IMR-90 (cell line): ENCODE measurements at regions not wholly inside any gene's neighbourhood (a gene's known extent, or its start where the extent isn't known, plus 50 kb on each side); places are given as distances from the start of the nearest gene placed in this dataset.

Source experiments
- ATAC-seq: fragments of 200-7000 bp; cut with Tn5 transposase; 2 replicates; pipeline ENCODE4 v1.9.1; 2020; ENCODE audit warnings: low read depth, mild to moderate bottlenecking, moderate library complexity
- BruUV-seq: library from RNA; stranded (reverse); fragments of 400-500 nt; replicated peaks from 2 replicates; lab custom pipeline; 2021; lab: Mats Ljungman, UMichigan
- CTCF ChIA-PET: fragments of 300-600 bp; formaldehyde crosslinking; extraction: SDS; loops from one replicate; lab custom pipeline; 2021; ENCODE audit warnings: antibody characterized with exemption; lab: Yijun Ruan, JAX
- POLR2A ChIA-PET: fragments of 300-600 bp; sonication (Branson Sonifier 250); formaldehyde crosslinking; loops from one replicate; lab custom pipeline; 2022; ENCODE audit warnings: antibody characterized with exemption; ENCODE audit not compliant: unreplicated experiment; lab: Charles Lee
- DNase-seq: peaks from one replicate; pipeline ENCODE4 v3.0.0; 2013
- H2AFZ ChIP-seq: replicated peaks from 2 replicates; pipeline ENCODE3; 2013; ENCODE audit warnings: low read length, mild to moderate bottlenecking; ENCODE audit not compliant: poor library complexity
- H2AK5ac ChIP-seq: 2 replicates; pipeline ENCODE4 v1.6.1; 2013; ENCODE audit warnings: low read depth, low read length, inconsistent platforms
- H2AK9ac ChIP-seq: replicated peaks from 2 replicates; pipeline ENCODE3; 2013; ENCODE audit warnings: mild to moderate bottlenecking, low read depth, low read length, moderate library complexity; ENCODE audit not compliant: poor library complexity
- H2BK120ac ChIP-seq: 2 replicates; pipeline ENCODE4 v1.6.1; 2013; ENCODE audit warnings: low read depth, low read length, inconsistent platforms
- H2BK15ac ChIP-seq: 3 replicates; pipeline ENCODE4 v1.6.1; 2013; ENCODE audit warnings: low read depth, low read length, inconsistent platforms
- H2BK20ac ChIP-seq: 2 replicates; pipeline ENCODE4 v1.6.1; 2013; ENCODE audit warnings: low read depth, mild to moderate bottlenecking, inconsistent platforms, low read length, moderate library complexity
- H2BK5ac ChIP-seq: 2 replicates; pipeline ENCODE4 v1.6.1; 2013; ENCODE audit warnings: mild to moderate bottlenecking, low read depth, low read length, inconsistent platforms; ENCODE audit not compliant: poor library complexity, severe bottlenecking
- H3K14ac ChIP-seq: replicated peaks from 2 replicates; pipeline ENCODE4 v1.6.1; 2013; ENCODE audit warnings: low read depth, low read length, inconsistent platforms
- H3K18ac ChIP-seq: 2 replicates; pipeline ENCODE4 v1.6.1; 2013; ENCODE audit warnings: low read depth, low read length, control low read depth
- H3K23ac ChIP-seq: 2 replicates; pipeline ENCODE4 v1.6.1; 2013; ENCODE audit warnings: low read depth, low read length, inconsistent platforms
- H3K27ac ChIP-seq: 2 replicates; pipeline ENCODE4 v1.5.1; 2013; ENCODE audit warnings: mild to moderate bottlenecking, control low read depth, low read length; ENCODE audit not compliant: insufficient read depth
- H3K27me3 ChIP-seq: 2 replicates; pipeline ENCODE4 v1.6.1; 2013; ENCODE audit warnings: low read length; ENCODE audit not compliant: control insufficient read depth, insufficient read depth
- H3K36me3 ChIP-seq: 2 replicates; pipeline ENCODE4 v1.6.1; 2013; ENCODE audit warnings: low read length, mixed read lengths; ENCODE audit not compliant: control insufficient read depth, insufficient read depth
- H3K4ac ChIP-seq: 2 replicates; pipeline ENCODE4 v1.6.1; 2013; ENCODE audit warnings: low read depth, low read length, inconsistent platforms
- H3K4me1 ChIP-seq: 2 replicates; pipeline ENCODE4 v1.6.1; 2013; ENCODE audit warnings: low read length, mixed read lengths; ENCODE audit not compliant: control insufficient read depth, insufficient read depth
- H3K4me2 ChIP-seq: 2 replicates; pipeline ENCODE4 v1.6.1; 2013; ENCODE audit warnings: low read depth, mild to moderate bottlenecking, control low read depth, low read length, moderate library complexity
- H3K4me3 ChIP-seq: 2 replicates; pipeline ENCODE4 v1.5.1; 2013; ENCODE audit warnings: low read depth, mild to moderate bottlenecking, control low read depth, low read length, moderate library complexity; ENCODE audit not compliant: insufficient read depth
- H3K56ac ChIP-seq: 2 replicates; pipeline ENCODE4 v1.6.1; 2013; ENCODE audit warnings: low read length, inconsistent platforms; ENCODE audit not compliant: insufficient read depth; ENCODE audit errors: extremely low read depth
- H3K79me1 ChIP-seq, 2 experiments: 2 replicates each; pipeline ENCODE4 v1.6.1; 2013; ENCODE audit warnings: low read length in 2 of 2, inconsistent platforms in 1 of 2, low read depth in 1 of 2
- H3K9ac ChIP-seq: 2 replicates; pipeline ENCODE4 v1.6.1; 2013; ENCODE audit warnings: low read depth, low read length, control low read depth
- H3K9me1 ChIP-seq: 2 replicates; pipeline ENCODE4 v1.6.1; 2013; ENCODE audit warnings: low read length, inconsistent platforms; ENCODE audit not compliant: insufficient read depth
- H3K9me3 ChIP-seq: 2 replicates; pipeline ENCODE4 v1.6.1; 2013; ENCODE audit warnings: low read length; ENCODE audit not compliant: control insufficient read depth, insufficient read depth
- H4K20me1 ChIP-seq: 2 replicates; pipeline ENCODE4 v1.6.1; 2013; ENCODE audit warnings: low read length, inconsistent platforms; ENCODE audit not compliant: insufficient read depth
- H4K5ac ChIP-seq: 2 replicates; pipeline ENCODE4 v1.6.1; 2013; ENCODE audit warnings: mild to moderate bottlenecking, low read depth, low read length, control low read depth
- H4K8ac ChIP-seq, 2 experiments: 2 replicates each; pipeline ENCODE4 v1.6.1; 2013; ENCODE audit warnings: low read depth in 2 of 2, low read length in 2 of 2, control low read depth in 1 of 2, inconsistent platforms in 1 of 2
- H4K91ac ChIP-seq: 2 replicates; pipeline ENCODE4 v1.6.1; 2013; ENCODE audit warnings: low read depth, low read length, inconsistent platforms; ENCODE audit not compliant: insufficient read depth
- BHLHE40 ChIP-seq: fragments of 150-350 bp; IDR thresholded peaks from 2 replicates; pipeline ENCODE4 v1.6.1; 2016; ENCODE audit warnings: mild to moderate bottlenecking, low read depth, low read length
- CEBPB ChIP-seq: IDR thresholded peaks from 2 replicates; pipeline ENCODE4 v1.6.1; 2012; ENCODE audit warnings: low read depth, low read length, improper control_type of control experiment
- CHD1 ChIP-seq: IDR thresholded peaks from 2 replicates; pipeline ENCODE4 v1.6.1; 2012; ENCODE audit warnings: low read depth, low read length, improper control_type of control experiment
- CTCF ChIP-seq: conservative IDR thresholded peaks from 2 replicates; pipeline ENCODE4 v1.5.1; 2012; ENCODE audit warnings: mild to moderate bottlenecking, low read depth, low read length, improper control_type of control experiment
- FOS ChIP-seq: fragments of 150-350 bp; IDR thresholded peaks from 2 replicates; pipeline ENCODE4 v1.6.1; 2016; ENCODE audit warnings: low read depth, low read length
- MAFK ChIP-seq: IDR thresholded peaks from 2 replicates; pipeline ENCODE4 v1.6.1; 2012; ENCODE audit warnings: low read depth, low read length, improper control_type of control experiment
- MAZ ChIP-seq: IDR thresholded peaks from 2 replicates; pipeline ENCODE4 v1.6.1; 2012; ENCODE audit warnings: low read depth, mild to moderate bottlenecking, low read length, improper control_type of control experiment, moderate library complexity, borderline replicate concordance
- MXI1 ChIP-seq: IDR thresholded peaks from 2 replicates; pipeline ENCODE4 v1.6.1; 2012; ENCODE audit warnings: low read depth, mild to moderate bottlenecking, low read length, moderate library complexity, borderline replicate concordance
- NFE2L2 ChIP-seq: fragments of 150-350 bp; IDR thresholded peaks from 2 replicates; pipeline ENCODE4 v1.6.1; 2016; ENCODE audit warnings: low read depth, mild to moderate bottlenecking, low read length
- POLR2A ChIP-seq: IDR thresholded peaks from 2 replicates; pipeline ENCODE4 v1.6.1; 2012; ENCODE audit warnings: mild to moderate bottlenecking, low read depth, low read length
- RAD21 ChIP-seq: IDR thresholded peaks from 2 replicates; pipeline ENCODE4 v1.6.1; 2012; ENCODE audit warnings: low read length, improper control_type of control experiment
- RCOR1 ChIP-seq: IDR thresholded peaks from 2 replicates; pipeline ENCODE4 v1.6.1; 2012; ENCODE audit warnings: mild to moderate bottlenecking, low read length, improper control_type of control experiment; ENCODE audit not compliant: insufficient replicate concordance
- RFX5 ChIP-seq: IDR thresholded peaks from 2 replicates; pipeline ENCODE4 v1.8.0; 2012; ENCODE audit warnings: low read depth, mild to moderate bottlenecking, low read length, moderate library complexity
- SMC3 ChIP-seq: fragments of 150-350 bp; IDR thresholded peaks from 2 replicates; pipeline ENCODE4 v1.6.1; 2016; ENCODE audit warnings: low read depth, mild to moderate bottlenecking, antibody characterized with exemption, low read length, moderate library complexity
- WGBS, 2 experiments: methylation state at CpG; one replicate each; pipeline versions ENCODE4 v1.1.5 to v1.1.7; 2013; ENCODE audit warnings: missing lambda C conversion rate in 2 of 2; ENCODE audit not compliant: insufficient read length in 1 of 2; ENCODE audit errors: extremely low coverage in 2 of 2; 5-methylcytosine and 5-hydroxymethylcytosine counted together
- dilution Hi-C: fragments of 300-500 bp; cut with HindIII; formaldehyde crosslinking; loops from one replicate; pipeline ENCODE4 v1.14.3; 2018; ENCODE audit warnings: low sequenced_read_pairs; ENCODE audit not compliant: unreplicated experiment
- in situ Hi-C: fragments of 300-500 bp; cut with MboI; formaldehyde crosslinking; loops from 3 replicates; pipeline ENCODE4 v1.14.3; 2019; ENCODE audit warnings: low sequenced_read_pairs, inconsistent platforms, mixed read lengths
- intact Hi-C: fragments of 100-400 bp; cut with micrococcal nuclease; formaldehyde crosslinking; loops from 2 replicates; pipeline ENCODE4 v1.10.0; 2022
- TF ChIP-seq, protein P1 (sequence below): fragments of 150-350 bp; IDR thresholded peaks from 2 replicates; pipeline ENCODE4 v1.6.1; 2017; ENCODE audit warnings: mild to moderate bottlenecking, antibody characterized with exemption, low read length, low read depth
- TF ChIP-seq, protein P2 (sequence below): fragments of 150-350 bp; IDR thresholded peaks from 2 replicates; pipeline ENCODE4 v1.6.1; 2016; ENCODE audit warnings: low read depth, mild to moderate bottlenecking, low read length, moderate library complexity, borderline replicate concordance

GRCh38 chr2:76679025-76679396 lies 843.2 kb downstream of the LRRTM4 start:
- ChIA-PET CTCF (no interaction called here), POLR2A (no interaction called here)
- DNase-seq, result no peak
- H3K27ac ChIP-seq, result no peak overlapping the region
- no peak overlapping the region for H2AK9ac ChIP-seq
- H2AFZ ChIP-seq, result no peak overlapping the region
- TF ChIP-seq, protein P1, sequence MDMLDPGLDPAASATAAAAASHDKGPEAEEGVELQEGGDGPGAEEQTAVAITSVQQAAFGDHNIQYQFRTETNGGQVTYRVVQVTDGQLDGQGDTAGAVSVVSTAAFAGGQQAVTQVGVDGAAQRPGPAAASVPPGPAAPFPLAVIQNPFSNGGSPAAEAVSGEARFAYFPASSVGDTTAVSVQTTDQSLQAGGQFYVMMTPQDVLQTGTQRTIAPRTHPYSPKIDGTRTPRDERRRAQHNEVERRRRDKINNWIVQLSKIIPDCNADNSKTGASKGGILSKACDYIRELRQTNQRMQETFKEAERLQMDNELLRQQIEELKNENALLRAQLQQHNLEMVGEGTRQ, result no peak
- TF ChIP-seq CTCF (no peak), CEBPB (no peak), MXI1 (no peak), RCOR1 (no peak), RAD21 (no peak), SMC3 (no peak), MAFK (no peak), NFE2L2 (no peak), BHLHE40 (no peak), POLR2A (no peak), MAZ (no peak), CHD1 (no peak), RFX5 (no peak), FOS (no peak)
- TF ChIP-seq, protein P2, sequence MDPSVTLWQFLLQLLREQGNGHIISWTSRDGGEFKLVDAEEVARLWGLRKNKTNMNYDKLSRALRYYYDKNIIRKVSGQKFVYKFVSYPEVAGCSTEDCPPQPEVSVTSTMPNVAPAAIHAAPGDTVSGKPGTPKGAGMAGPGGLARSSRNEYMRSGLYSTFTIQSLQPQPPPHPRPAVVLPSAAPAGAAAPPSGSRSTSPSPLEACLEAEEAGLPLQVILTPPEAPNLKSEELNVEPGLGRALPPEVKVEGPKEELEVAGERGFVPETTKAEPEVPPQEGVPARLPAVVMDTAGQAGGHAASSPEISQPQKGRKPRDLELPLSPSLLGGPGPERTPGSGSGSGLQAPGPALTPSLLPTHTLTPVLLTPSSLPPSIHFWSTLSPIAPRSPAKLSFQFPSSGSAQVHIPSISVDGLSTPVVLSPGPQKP, result no peak
- no peaks in the 10 kb centered on the region for H3K4me1 ChIP-seq
- H3K9ac ChIP-seq, result no peak overlapping the region
- no peak overlapping the region for H3K23ac ChIP-seq
- H3K4me3 ChIP-seq, result no peak overlapping the region
- H3K4ac ChIP-seq, result no peak overlapping the region
- intact Hi-C loops, result no loop called here
- no peak overlapping the region for H4K5ac ChIP-seq
- H2BK120ac ChIP-seq, result no peak overlapping the region
- in situ Hi-C loops, result no loop called here
- no peak overlapping the region for H2BK15ac ChIP-seq
- no peaks in the 10 kb centered on the region for H4K20me1 ChIP-seq
- H3K9me3 ChIP-seq, result no peaks in the 10 kb centered on the region; the same call in 1 of the 2 replicates
- no peaks in the 10 kb centered on the region for H3K9me1 ChIP-seq
- H2BK20ac ChIP-seq, result no peak overlapping the region
- no TSS peak for BruUV-seq
- no peak overlapping the region for H2AK5ac ChIP-seq
- H4K91ac ChIP-seq, result no peak overlapping the region
- no peak overlapping the region for H4K8ac ChIP-seq
- no peaks in the 10 kb centered on the region for H3K36me3 ChIP-seq
- no peak overlapping the region for H3K56ac ChIP-seq
- dilution Hi-C loops, result no loop called here
- H3K4me2 ChIP-seq, result no peak overlapping the region
- H3K79me1 ChIP-seq, result no peaks in the 10 kb centered on the region
- H3K27me3 ChIP-seq, result no peaks in the 10 kb centered on the region
- H3K14ac ChIP-seq, result no peak overlapping the region
- H3K18ac ChIP-seq, result no peak overlapping the region
- no peak for ATAC-seq
- WGBS, 2 experiments, result no CpG with 5 or more reads among the region's 1 CpG
- H2BK5ac ChIP-seq, result no peak overlapping the region
